ENCODE measurements at regions not wholly inside any gene's neighbourhood (a gene's known extent, or its start where the extent isn't known, plus 50 kb on each side); places are given as distances from the start of the nearest gene placed in this dataset.

DNA sequence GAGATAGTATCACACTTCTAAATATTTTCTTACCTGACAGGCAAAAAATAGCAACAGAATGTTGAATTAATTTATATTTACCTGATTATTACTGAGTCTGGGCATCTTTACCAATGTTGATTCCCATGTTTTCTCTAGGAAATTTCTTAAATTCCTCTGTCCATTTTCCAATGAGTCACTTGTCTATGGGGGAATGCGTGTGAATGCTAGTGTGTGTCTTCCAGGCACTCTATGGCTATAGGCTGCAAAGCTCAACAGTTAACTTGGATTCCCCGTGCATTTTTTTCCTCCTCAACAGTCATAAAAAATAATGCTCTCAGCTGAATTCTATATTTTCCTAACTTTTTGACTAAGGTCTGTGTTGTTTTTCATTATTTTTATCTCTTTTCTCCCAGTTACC is 1385.8 kb upstream of the FLRT2 start:
- no peak for TF ChIP-seq POLR2A (IDR thresholded peaks at IDR 0.05)
- TF ChIP-seq, protein P1, sequence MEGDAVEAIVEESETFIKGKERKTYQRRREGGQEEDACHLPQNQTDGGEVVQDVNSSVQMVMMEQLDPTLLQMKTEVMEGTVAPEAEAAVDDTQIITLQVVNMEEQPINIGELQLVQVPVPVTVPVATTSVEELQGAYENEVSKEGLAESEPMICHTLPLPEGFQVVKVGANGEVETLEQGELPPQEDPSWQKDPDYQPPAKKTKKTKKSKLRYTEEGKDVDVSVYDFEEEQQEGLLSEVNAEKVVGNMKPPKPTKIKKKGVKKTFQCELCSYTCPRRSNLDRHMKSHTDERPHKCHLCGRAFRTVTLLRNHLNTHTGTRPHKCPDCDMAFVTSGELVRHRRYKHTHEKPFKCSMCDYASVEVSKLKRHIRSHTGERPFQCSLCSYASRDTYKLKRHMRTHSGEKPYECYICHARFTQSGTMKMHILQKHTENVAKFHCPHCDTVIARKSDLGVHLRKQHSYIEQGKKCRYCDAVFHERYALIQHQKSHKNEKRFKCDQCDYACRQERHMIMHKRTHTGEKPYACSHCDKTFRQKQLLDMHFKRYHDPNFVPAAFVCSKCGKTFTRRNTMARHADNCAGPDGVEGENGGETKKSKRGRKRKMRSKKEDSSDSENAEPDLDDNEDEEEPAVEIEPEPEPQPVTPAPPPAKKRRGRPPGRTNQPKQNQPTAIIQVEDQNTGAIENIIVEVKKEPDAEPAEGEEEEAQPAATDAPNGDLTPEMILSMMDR (IDR thresholded peaks at IDR 0.05) = no peak
